Osteoblast (primary cell): ENCODE measurements at regions not wholly inside any gene's neighbourhood (a gene's known extent, or its start where the extent isn't known, plus 50 kb on each side); places are given as distances from the start of the nearest gene placed in this dataset.

ENCODE experiments used
- DNase-seq: peaks from one replicate; pipeline ENCODE4 v3.0.0; 2011; ENCODE audit warnings: low spot score, mixed read lengths; ENCODE audit not compliant: insufficient read length; ENCODE audit errors: missing footprints
- H2AFZ ChIP-seq: 2 replicates; pipeline ENCODE4 v1.6.0; 2011; ENCODE audit warnings: mild to moderate bottlenecking, low read length
- H3K27ac ChIP-seq: 2 replicates; pipeline ENCODE4 v1.5.1; 2011; ENCODE audit warnings: mild to moderate bottlenecking, low read depth, low read length, moderate library complexity
- H3K27me3 ChIP-seq: 2 replicates; pipeline ENCODE4 v1.6.0; 2012; ENCODE audit warnings: mild to moderate bottlenecking, control low read depth, inconsistent platforms, low read length, moderate library complexity; ENCODE audit not compliant: insufficient read depth
- H3K36me3 ChIP-seq: 2 replicates; pipeline ENCODE4 v1.5.1; 2011; ENCODE audit warnings: mild to moderate bottlenecking, low read length, control low read depth, moderate library complexity; ENCODE audit not compliant: insufficient read depth
- H3K4me1 ChIP-seq: 2 replicates; pipeline ENCODE4 v1.5.1; 2011; ENCODE audit warnings: mild to moderate bottlenecking, low read length, control low read depth, moderate library complexity; ENCODE audit not compliant: insufficient read depth
- H3K4me2 ChIP-seq: 2 replicates; pipeline ENCODE4 v1.6.0; 2011; ENCODE audit warnings: mild to moderate bottlenecking, low read length; ENCODE audit not compliant: insufficient read depth
- H3K4me3 ChIP-seq: fragments of 200-600 bp; sonication (generic); 3 replicates; pipeline ENCODE4 v1.5.1; 2012; ENCODE audit warnings: mild to moderate bottlenecking, low read length, inconsistent platforms; ENCODE audit not compliant: insufficient read depth
- H3K79me2 ChIP-seq: 2 replicates; pipeline ENCODE4 v1.6.0; 2012; ENCODE audit warnings: mild to moderate bottlenecking, low read length, control low read depth, inconsistent platforms; ENCODE audit not compliant: insufficient read depth
- H3K9me3 ChIP-seq: 2 replicates; pipeline ENCODE4 v1.5.1; 2011; ENCODE audit warnings: low read depth, low read length, control low read depth
- H4K20me1 ChIP-seq: 2 replicates; pipeline ENCODE4 v1.6.0; 2012; ENCODE audit warnings: mild to moderate bottlenecking, low read length, control low read depth; ENCODE audit not compliant: insufficient read depth
- TF ChIP-seq, protein P1 (sequence below): IDR thresholded peaks from 2 replicates; pipeline ENCODE4 v1.5.1; 2011; ENCODE audit warnings: mild to moderate bottlenecking, low read depth, low read length, moderate library complexity; ENCODE audit errors: extremely low read depth

DNA sequence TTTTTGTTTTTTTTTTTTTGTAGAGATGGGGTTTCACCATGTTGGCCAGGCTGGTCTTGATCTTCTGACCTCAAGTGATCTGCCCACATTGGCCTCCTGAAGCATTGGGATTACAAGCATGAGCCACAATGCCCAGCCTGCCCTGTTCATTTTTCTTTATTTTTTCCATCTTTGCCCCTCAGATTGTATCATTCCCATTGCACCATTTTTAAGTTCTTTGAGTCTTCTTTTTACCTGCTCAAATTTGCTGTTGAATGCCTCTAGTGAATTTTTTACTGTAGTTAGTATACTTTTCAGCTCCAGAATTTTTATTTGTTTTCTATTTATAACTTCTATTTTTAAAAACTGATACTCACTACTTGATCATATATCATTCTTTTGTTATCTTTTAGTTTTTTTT, 101.4 kb upstream of the SLC4A10 start:
- Histone ChIP-seq H3K36me3 (no peaks in the 10 kb centered on the region), H3K27me3 (no peaks in the 10 kb centered on the region), H3K27ac (no peak overlapping the region), H3K79me2 (no peaks in the 10 kb centered on the region), H3K4me2 (no peak overlapping the region), H2AFZ (no peak overlapping the region), H4K20me1 (no peaks in the 10 kb centered on the region), H3K4me3 (no peak overlapping the region), H3K4me1 (no peaks in the 10 kb centered on the region), H3K9me3 (no peaks in the 10 kb centered on the region)
- DNase-seq = no peak
- TF ChIP-seq, protein P1, sequence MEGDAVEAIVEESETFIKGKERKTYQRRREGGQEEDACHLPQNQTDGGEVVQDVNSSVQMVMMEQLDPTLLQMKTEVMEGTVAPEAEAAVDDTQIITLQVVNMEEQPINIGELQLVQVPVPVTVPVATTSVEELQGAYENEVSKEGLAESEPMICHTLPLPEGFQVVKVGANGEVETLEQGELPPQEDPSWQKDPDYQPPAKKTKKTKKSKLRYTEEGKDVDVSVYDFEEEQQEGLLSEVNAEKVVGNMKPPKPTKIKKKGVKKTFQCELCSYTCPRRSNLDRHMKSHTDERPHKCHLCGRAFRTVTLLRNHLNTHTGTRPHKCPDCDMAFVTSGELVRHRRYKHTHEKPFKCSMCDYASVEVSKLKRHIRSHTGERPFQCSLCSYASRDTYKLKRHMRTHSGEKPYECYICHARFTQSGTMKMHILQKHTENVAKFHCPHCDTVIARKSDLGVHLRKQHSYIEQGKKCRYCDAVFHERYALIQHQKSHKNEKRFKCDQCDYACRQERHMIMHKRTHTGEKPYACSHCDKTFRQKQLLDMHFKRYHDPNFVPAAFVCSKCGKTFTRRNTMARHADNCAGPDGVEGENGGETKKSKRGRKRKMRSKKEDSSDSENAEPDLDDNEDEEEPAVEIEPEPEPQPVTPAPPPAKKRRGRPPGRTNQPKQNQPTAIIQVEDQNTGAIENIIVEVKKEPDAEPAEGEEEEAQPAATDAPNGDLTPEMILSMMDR = no peak

DNA sequence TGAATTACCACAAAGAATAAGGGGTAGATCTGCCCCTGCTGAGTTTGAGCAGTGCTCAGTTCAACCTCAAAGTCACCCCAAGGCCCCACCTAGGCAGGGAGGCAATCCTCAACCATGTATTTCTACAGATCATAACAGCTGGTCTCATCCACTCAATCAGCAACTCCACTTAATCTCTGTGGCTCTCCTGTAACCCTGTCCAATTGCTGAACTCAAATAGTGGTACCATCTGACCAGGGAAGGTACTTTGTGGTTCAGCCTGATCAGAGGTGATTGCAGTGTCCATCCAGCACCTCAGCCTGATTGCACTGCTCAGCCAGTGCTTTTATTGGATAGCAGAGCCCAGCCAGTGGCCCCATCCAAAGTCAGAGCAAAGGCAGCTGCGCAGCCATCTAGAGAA, 91.0 kb upstream of the SLC4A10 start:
- Histone ChIP-seq H4K20me1 (no peaks in the 10 kb centered on the region), H3K4me3 (no peak overlapping the region), H3K27me3 (no peaks in the 10 kb centered on the region), H3K4me2 (no peak overlapping the region), H3K4me1 (no peaks in the 10 kb centered on the region), H2AFZ (no peak overlapping the region), H3K9me3 (no peaks in the 10 kb centered on the region), H3K36me3 (no peaks in the 10 kb centered on the region), H3K27ac (no peak overlapping the region), H3K79me2 (no peaks in the 10 kb centered on the region)
- no peak for DNase-seq
- TF ChIP-seq, protein P1 = no peak

DNA sequence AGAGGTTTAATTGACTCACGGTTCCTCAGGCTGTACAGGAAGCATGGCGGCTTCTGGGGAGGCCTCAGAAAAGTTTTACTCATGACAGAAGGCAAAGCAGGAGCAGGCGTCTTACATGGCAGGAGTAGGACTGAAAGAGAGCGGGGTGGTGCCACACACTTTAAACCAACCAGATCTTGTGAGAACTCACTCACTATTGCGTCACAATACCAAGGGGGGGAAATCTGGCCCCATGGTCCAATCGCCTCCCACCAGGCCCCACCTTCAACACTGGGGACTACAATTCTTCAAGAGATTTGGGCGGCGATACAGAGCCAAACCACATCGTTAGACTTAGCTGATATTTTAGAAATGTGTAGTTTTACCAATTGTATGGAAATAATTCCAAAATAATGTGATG, 77.6 kb upstream of the SLC4A10 start:
- H4K20me1 ChIP-seq = no peaks in the 10 kb centered on the region

DNA sequence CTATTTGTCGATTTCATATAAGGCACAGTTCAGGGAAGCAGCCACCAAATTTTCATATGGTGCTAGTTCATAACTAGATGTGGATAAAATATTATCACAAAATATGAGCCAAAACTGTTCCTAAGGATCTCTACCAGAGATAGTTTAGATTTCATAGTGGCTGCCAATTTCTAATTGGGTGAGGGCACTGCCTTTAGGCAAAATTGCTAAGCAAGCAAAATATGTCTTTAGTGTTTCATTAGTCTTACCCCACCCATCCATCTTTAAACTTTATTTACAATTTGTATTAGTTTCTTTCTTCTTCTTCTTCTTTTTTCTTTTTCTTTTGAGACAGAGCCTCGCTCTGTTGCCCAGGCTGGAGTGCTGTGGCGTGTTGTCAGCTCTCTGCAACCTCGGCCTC, 77.1 kb upstream of the SLC4A10 start:
- Histone ChIP-seq H3K4me3 (no peak overlapping the region), H2AFZ (no peak overlapping the region), H3K27ac (no peak overlapping the region), H4K20me1 (no peaks in the 10 kb centered on the region), H3K36me3 (no peaks in the 10 kb centered on the region), H3K79me2 (no peaks in the 10 kb centered on the region), H3K27me3 (no peaks in the 10 kb centered on the region), H3K9me3 (no peaks in the 10 kb centered on the region), H3K4me1 (no peaks in the 10 kb centered on the region), H3K4me2 (no peak overlapping the region)
- TF ChIP-seq, protein P1 = no peak
- no peak for DNase-seq

More for the DNA sequence above, 77.6 kb upstream of the SLC4A10 start:
- no peak for DNase-seq
- Histone ChIP-seq H3K79me2 (no peaks in the 10 kb centered on the region), H3K36me3 (no peaks in the 10 kb centered on the region), H3K4me2 (no peak overlapping the region), H3K4me1 (no peaks in the 10 kb centered on the region), H3K4me3 (no peak overlapping the region), H3K27ac (no peak overlapping the region), H3K27me3 (no peaks in the 10 kb centered on the region), H3K9me3 (no peaks in the 10 kb centered on the region), H2AFZ (no peak overlapping the region)
- TF ChIP-seq, protein P1 = no peak
